OCI-LY7 (cell line): ENCODE measurements at regions not wholly inside any gene's neighbourhood (a gene's known extent, or its start where the extent isn't known, plus 50 kb on each side); places are given as distances from the start of the nearest gene placed in this dataset.

Source experiments
- CTCF ChIP-seq: fragments of 200-600 bp; sonication (generic); conservative IDR thresholded peaks from 2 replicates; pipeline ENCODE4 v1.5.1; 2014; ENCODE audit warnings: mild to moderate bottlenecking, antibody characterized with exemption, low read length, moderate library complexity, mixed read lengths
- EZH2phosphoT487 ChIP-seq: fragments of 200-600 bp; sonication (generic); IDR thresholded peaks from 2 replicates; pipeline ENCODE4 v1.6.1; 2018; ENCODE audit warnings: low read depth, borderline replicate concordance, mild to moderate bottlenecking, mixed run types, antibody characterized with exemption, low read length, moderate library complexity, mixed read lengths

DNA sequence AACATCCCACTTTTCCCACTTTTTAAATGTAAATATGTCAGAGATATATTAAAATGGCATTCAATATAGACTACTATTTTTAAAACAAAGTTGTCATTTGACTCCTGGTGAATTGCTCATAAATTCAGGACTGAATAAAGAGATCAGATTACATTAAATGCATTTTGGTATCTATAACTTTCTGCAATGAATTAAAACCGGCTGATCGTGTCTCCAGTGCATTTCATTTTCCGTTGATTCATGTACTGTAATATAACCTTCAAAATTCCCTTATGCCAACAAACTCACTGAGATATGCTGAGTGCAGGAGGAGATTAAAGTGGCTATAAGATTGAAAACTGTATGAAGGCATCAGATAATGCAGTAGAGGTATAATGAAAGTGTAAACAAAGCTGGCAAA, 361.1 kb upstream of the CDIN1 start:
- TF ChIP-seq CTCF (no peak), EZH2phosphoT487 (no peak)
